CD4-positive, alpha-beta T cell treated with Interleukin-17A for 1 hour (primary cell): ENCODE measurements at regions not wholly inside any gene's neighbourhood (a gene's known extent, or its start where the extent isn't known, plus 50 kb on each side); places are given as distances from the start of the nearest gene placed in this dataset.
A peak's percentile ranks its signal among the peaks of the same experiment; 100 is the strongest.
"Not testable (repeated sequence)": the region's sequence is repeated elsewhere in the genome, so short reads cannot be mapped to it uniquely, and the experiment has no call there.

Experiments used
- DNase-seq: peaks from one replicate; pipeline ENCODE4 v3.0.0-alpha.2; 2020

DNA sequence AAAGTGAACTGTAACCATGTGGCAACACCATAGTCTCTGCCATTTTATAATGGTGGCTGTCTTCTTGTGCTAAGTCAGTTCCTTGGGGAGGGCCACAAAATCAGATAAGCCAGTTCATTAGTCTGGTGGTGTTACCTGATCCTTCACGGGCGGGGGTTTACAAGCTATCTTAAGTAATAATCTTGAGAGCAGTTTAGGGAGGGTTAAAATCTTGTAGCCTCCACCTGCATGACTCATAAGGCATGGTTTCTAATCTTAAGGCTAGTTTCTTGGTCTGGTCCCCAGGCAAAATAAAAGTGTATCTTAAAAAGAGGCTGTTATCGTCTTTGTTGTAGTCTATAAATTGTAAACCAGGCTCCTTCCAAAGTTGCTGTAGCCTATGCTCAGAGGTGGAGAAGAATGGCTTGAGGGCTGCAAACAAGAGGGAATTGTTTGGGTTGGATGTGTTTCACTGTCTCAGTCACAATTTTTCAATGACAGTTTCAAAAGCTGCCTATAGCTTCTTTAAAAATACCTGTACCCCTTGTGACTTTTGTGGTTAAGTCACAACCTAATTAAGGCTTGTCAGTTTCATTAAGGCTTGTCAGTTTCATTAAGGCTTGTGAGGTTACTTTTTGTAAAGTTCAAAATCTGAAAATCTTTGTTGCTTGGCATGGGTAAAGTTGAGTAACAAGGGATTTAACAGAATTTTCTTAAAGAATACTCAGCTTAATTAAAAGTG is 135.7 kb downstream of the RPS4Y2 start:
- no peak for DNase-seq

- peak; percentile 59 for DNase-seq
Measured at GRCh38 chrY:20925350-20926091, 169.6 kb downstream of the RPS4Y2 start.

GRCh38 chrY:20929691-20930342 is 173.9 kb downstream of the RPS4Y2 start:
- no peak for DNase-seq

DNA sequence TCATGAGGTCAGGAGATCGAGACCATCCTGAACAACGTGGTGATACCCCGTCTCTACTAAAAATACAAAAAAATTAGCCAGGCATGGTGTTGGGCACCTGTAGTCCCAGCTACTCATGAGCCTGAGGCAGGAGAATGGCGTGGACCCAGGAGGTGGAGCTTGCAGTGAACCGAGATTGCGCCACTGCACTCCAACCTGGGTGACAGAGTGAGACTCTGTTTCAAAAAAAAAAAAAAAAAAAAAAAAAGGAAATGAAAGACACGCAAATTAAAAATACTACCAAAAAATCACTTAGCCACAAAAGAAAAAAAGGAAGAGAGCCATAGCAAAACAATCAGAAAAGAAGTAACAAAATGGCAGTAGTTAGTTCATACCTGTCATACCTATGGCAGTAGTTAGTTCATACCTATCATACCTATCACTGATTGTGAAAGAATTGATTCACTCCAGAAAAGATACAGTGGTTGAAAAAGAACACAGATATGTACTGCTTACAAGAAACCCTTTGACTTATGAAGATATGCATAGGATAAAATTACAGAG is 180.9 kb downstream of the RPS4Y2 start:
- not testable (repeated sequence) for DNase-seq

GRCh38 chrY:20961512-20961911 is 205.6 kb downstream of the RPS4Y2 start:
- no peak for DNase-seq

DNA sequence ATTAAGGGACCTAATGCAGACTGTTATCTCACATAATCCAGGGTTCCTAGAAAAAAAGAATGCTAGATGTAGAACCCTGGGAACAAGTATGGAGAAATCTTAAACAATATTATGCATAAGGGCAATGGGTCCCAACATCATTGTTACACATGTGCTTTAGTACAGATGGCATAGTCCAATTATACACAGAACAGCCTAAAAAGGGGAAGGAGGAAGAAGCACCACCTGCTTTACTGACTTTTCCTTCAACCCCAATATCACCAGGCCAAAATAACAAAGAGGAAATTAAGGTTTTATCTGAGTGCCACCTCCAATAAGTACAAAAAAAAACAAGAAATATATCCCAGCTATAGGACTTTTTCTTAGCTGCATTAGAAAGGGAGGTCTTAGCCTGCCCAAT is 211.9 kb downstream of the RPS4Y2 start:
- no peak for DNase-seq

- peak; percentile 13 for DNase-seq
Measured at GRCh38 chrY:20968237-20968636, 212.3 kb downstream of the RPS4Y2 start.

DNA sequence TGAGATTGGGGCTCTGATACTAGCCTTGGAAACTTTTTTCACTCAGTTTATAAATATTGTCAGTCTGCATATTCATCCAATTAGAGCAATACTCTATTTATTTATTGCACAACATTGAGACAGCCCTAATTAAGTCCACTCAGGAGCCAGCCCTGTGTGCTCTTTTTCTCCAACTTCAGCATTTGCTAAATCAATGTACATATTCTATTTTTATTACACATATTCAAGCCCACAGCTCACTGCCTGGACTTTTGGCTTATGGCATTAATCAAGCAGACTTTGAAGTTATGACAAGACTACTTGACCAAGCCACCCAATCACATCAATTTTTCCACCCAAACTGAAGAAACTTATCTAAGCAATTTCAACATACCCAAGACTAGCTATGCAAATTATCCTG is 215.5 kb downstream of the RPS4Y2 start:
- no peak for DNase-seq

- DNase-seq, result no peak
Measured at GRCh38 chrY:20986037-20986436, 230.1 kb downstream of the RPS4Y2 start.

GRCh38 chrY:20990123-20990522 is 234.2 kb downstream of the RPS4Y2 start:
- no peak for DNase-seq

DNA sequence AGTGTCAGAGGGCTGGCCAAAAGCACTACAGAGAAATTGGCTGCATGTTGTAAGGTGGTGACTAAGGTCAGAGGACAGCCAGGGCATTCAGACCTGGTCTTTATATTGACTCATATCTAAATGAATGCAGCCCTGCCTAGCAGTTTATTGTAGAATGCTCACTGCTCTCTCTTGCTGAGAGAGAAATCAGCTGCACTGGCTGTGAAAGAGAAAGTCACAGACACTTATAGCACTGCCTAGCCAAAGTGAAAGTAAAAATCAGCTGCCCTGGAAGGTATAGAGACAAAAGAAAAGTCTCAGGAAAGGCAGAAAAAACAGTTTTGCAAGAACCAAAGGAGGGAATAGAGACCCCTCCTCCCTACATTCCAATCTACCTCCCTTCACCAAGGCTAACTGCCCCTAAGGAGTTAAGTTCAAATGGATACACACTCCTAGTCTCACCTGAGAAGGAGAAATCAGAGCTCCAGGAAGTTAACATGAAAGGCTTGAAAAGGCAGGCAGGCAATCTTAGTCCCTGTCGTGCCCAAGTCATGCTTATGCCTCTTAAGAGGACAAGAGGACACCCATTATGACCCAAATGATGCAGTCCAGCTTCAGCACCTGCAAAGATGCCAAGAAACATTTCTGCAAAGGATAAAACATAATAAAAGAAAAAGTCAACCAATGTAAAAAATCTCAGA is 235.1 kb downstream of the RPS4Y2 start:
- peak; percentile 28 for DNase-seq

- no peak for DNase-seq
Measured at GRCh38 chrY:20997355-20997754, 241.4 kb downstream of the RPS4Y2 start.

DNA sequence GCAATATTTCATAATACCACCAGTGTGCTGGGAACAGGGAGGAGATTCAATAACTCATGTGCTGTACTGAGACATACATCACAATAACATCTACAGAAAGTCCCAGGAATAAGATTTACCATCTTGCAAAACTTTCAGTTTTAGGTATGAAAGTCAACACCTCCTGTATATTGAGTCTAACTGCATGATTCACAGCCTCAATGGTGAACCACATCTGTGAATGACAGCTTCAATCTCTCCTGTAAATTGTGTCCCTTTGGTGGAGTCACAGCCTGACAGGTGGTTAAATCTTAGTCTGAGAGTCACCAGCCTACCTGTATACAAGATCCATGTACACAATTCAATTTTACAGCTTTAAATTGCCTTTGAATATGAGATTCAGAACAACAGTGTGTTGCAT is 242.1 kb downstream of the RPS4Y2 start:
- DNase-seq, result no peak

DNA sequence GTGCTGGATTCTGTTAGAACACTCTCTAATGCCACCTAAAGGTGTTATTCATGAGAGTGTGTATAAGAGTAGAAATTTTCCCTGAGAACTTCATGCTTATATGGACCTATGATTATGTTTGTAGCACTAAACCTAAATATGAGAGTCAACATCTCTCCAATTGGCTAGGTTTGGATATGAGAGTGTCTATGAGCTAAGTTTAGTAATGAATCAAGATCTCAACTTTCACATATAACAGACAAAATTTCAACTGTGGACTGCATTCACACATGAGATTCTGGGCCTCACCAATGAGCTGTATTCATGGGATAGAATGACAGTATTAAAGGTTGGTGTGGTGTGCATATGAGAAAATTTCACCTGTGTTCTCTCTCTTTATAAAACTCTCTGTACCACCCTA is 242.6 kb downstream of the RPS4Y2 start:
- no peak for DNase-seq

GRCh38 chrY:21001102-21001501 is 245.2 kb downstream of the RPS4Y2 start:
- no peak for DNase-seq

DNA sequence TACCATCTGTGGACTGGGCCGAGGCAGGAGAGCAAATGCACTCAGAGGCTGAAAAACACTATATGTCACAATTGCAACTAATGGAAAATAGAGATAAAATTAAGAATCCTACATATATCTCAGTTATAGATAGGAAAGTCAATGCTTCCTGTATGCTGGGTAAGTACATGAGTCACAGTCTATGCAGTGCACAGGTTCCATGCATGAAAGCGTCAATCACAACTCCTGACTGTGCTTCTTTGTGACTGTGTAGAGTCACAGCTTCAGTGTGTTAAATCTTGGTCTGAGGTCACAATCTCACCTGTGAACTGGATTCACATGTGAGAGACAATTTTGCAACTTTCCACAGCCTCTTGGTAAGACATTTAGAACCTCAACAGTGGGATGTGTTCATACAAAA is 247.2 kb downstream of the RPS4Y2 start:
- DNase-seq, result no peak

DNA sequence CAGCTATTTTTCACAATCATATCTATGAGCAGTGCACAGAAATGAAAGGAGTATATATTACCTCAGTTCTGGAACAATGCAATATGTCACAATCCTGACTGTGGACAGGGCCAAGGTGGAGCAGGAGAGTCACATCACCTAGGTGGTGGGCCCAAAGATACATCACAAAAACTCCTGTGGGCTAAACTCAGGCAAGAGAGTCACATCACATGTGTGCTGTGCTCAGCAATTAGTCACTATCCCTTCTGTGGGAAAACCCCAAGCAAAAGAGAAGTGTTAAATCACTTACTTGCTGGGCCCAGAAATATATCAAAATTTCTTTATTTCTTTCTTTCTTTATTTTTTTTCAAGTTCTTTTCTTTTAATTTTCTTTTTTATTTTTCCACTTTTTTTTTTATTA is 249.6 kb downstream of the RPS4Y2 start:
- no peak for DNase-seq

- no peak for DNase-seq
Measured at GRCh38 chrY:21021811-21022210, 265.9 kb downstream of the RPS4Y2 start.

- DNase-seq, result peak; percentile 45
Measured at GRCh38 chrY:21022326-21023044, 266.6 kb downstream of the RPS4Y2 start.

GRCh38 chrY:21023906-21024305 is 268.0 kb downstream of the RPS4Y2 start:
- DNase-seq, result no peak

DNA sequence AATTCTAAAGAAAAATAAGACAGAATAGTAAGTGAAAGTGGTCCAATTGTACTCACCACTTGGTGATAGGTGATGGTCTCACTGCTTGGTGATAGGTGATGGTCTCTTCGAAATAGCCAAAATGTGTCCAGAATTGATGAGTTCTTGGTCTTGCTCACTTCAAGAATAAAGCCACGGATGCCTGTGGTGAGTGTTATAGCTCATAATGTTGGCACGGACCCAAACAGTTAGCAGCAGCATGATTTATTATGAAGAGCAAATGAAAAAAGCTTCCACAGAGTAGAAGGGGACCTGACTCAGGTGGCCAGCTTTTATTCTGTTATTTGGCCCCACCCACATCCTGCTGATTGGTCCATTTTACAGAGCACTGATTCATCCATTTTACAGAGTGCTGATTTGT is 272.6 kb downstream of the RPS4Y2 start:
- DNase-seq, result no peak

DNA sequence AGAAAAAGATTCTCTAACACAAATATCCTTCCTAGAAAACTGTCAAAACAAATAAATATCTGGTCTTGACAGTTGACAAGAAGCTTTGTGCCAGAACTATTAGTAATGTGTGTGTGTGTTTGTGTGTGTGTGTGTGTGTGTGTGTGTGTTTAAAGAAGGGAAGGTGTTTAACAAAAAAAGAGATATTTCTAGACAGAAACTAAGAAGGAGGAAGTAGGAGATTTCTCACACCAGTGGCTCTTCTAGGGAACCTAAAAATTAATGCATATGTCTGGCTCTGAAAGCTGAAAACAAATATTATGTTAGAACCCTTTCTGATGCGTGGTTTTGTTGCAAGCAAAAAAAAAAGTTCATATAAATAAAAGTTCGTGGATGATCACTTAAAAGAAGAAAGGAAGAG is 277.5 kb downstream of the RPS4Y2 start:
- DNase-seq, result no peak
